Esophagus squamous epithelium (tissue), 4 donors: ENCODE measurements at regions not wholly inside any gene's neighbourhood (a gene's known extent, or its start where the extent isn't known, plus 50 kb on each side); places are given as distances from the start of the nearest gene placed in this dataset.

Source experiments
- POLR2A ChIP-seq, 4 donors: fragments of 450-650 bp; IDR thresholded peaks; one replicate each; pipeline ENCODE4 v1.6.1; 2017; ENCODE audit warnings: antibody characterized with exemption in 4 of 4, mild to moderate bottlenecking in 4 of 4, moderate library complexity in 3 of 4
- TF ChIP-seq, protein P1 (sequence below), 6 experiments: fragments of 450-650 bp in 4 of 6; fragments of 200-600 bp in 2 of 6; sonication (generic) in 2 of 6; IDR thresholded peaks; one replicate each; pipeline ENCODE4 v1.5.1; 2016 to 2019; ENCODE audit warnings: antibody characterized with exemption in 6 of 6, mild to moderate bottlenecking in 4 of 6, moderate library complexity in 4 of 6

- TF ChIP-seq, protein P1, sequence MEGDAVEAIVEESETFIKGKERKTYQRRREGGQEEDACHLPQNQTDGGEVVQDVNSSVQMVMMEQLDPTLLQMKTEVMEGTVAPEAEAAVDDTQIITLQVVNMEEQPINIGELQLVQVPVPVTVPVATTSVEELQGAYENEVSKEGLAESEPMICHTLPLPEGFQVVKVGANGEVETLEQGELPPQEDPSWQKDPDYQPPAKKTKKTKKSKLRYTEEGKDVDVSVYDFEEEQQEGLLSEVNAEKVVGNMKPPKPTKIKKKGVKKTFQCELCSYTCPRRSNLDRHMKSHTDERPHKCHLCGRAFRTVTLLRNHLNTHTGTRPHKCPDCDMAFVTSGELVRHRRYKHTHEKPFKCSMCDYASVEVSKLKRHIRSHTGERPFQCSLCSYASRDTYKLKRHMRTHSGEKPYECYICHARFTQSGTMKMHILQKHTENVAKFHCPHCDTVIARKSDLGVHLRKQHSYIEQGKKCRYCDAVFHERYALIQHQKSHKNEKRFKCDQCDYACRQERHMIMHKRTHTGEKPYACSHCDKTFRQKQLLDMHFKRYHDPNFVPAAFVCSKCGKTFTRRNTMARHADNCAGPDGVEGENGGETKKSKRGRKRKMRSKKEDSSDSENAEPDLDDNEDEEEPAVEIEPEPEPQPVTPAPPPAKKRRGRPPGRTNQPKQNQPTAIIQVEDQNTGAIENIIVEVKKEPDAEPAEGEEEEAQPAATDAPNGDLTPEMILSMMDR (IDR thresholded peaks at IDR 0.05) = no peak
- no peak for TF ChIP-seq POLR2A (IDR thresholded peaks at IDR 0.05)
These were observed 295.0 kb upstream of the MGAT4C start for GRCh38 chr12:86551146-86551571.
